ENCODE measurements at regions not wholly inside any gene's neighbourhood (a gene's known extent, or its start where the extent isn't known, plus 50 kb on each side); places are given as distances from the start of the nearest gene placed in this dataset.

GRCh38 chr14:45658917-45659299, 405.9 kb upstream of the MIS18BP1 start:
- DNase-seq (ENCODE audit: low read depth, low spot score) (no peak), FAIRE-seq (no peak)
- Histone ChIP-seq H3K4me3 (ENCODE audit: control insufficient read depth in 2 of 3, extremely low read depth in 1 of 3, insufficient read depth in 2 of 3, low read depth in 1 of 3, low read length in 3 of 3) (no peak overlapping the region), H3K9me3 (ENCODE audit: control insufficient read depth, low read depth, low read length) (no peaks in the 10 kb centered on the region), H3K4me1 (ENCODE audit: control insufficient read depth, extremely low read depth, insufficient read depth, low read length) (no peaks in the 10 kb centered on the region), H3K36me3 (ENCODE audit: control insufficient read depth in 2 of 2, extremely low read depth in 1 of 2, insufficient read depth in 2 of 2, low read length in 2 of 2) (no peaks in the 10 kb centered on the region), H4K20me1 (ENCODE audit: control insufficient read depth, extremely low read depth, insufficient read depth, low read length) (no peaks in the 10 kb centered on the region), H3K9ac (ENCODE audit: control insufficient read depth, extremely low read depth, insufficient read depth, low read length) (no peak overlapping the region), H3K27me3 (ENCODE audit: control insufficient read depth, extremely low read depth, insufficient read depth, low read length) (no peaks in the 10 kb centered on the region), H3K9me1 (ENCODE audit: control insufficient read depth, extremely low read depth, insufficient read depth, low read length) (no peaks in the 10 kb centered on the region), H2AFZ (ENCODE audit: control insufficient read depth, low read length) (no peak overlapping the region), H3K4me2 (ENCODE audit: control insufficient read depth, extremely low read depth, insufficient read depth, low read depth, low read length) (no peak overlapping the region), H3K27ac (ENCODE audit: control insufficient read depth, insufficient read depth, low read length) (no peak overlapping the region), H3K79me2 (ENCODE audit: control insufficient read depth, insufficient read depth, low read length) (no peaks in the 10 kb centered on the region)
- TF ChIP-seq, protein P1, sequence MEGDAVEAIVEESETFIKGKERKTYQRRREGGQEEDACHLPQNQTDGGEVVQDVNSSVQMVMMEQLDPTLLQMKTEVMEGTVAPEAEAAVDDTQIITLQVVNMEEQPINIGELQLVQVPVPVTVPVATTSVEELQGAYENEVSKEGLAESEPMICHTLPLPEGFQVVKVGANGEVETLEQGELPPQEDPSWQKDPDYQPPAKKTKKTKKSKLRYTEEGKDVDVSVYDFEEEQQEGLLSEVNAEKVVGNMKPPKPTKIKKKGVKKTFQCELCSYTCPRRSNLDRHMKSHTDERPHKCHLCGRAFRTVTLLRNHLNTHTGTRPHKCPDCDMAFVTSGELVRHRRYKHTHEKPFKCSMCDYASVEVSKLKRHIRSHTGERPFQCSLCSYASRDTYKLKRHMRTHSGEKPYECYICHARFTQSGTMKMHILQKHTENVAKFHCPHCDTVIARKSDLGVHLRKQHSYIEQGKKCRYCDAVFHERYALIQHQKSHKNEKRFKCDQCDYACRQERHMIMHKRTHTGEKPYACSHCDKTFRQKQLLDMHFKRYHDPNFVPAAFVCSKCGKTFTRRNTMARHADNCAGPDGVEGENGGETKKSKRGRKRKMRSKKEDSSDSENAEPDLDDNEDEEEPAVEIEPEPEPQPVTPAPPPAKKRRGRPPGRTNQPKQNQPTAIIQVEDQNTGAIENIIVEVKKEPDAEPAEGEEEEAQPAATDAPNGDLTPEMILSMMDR (optimal IDR thresholded peaks at IDR 0.05 in 1 of 3, IDR thresholded peaks at IDR 0.05 in 1 of 3, conservative IDR thresholded peaks at IDR 0.05 in 1 of 3; ENCODE audit: extremely low read depth in 1 of 3, insufficient read depth in 2 of 3, low read length in 3 of 3): no peak
- no peak for TF ChIP-seq EZH2 (IDR thresholded peaks at IDR 0.05; ENCODE audit: low read length)
- dilution Hi-C loops (cut with MboI; ENCODE audit: extremely low pct_ligation_motif_present, low sequenced_read_pairs): no loop called here

GRCh38 chr14:45658226-45658916, 405.4 kb upstream of the MIS18BP1 start:
- H3K9me1 ChIP-seq (ENCODE audit: control insufficient read depth, extremely low read depth, insufficient read depth, low read length): no peaks in the 10 kb centered on the region
- no peaks in the 10 kb centered on the region for H4K20me1 ChIP-seq (ENCODE audit: control insufficient read depth, extremely low read depth, insufficient read depth, low read length)
- DNase-seq (ENCODE audit: low read depth, low spot score) (no peak), FAIRE-seq (no peak)
- no peaks in the 10 kb centered on the region for H3K9me3 ChIP-seq (ENCODE audit: control insufficient read depth, low read depth, low read length)
- dilution Hi-C loops (cut with MboI; ENCODE audit: extremely low pct_ligation_motif_present, low sequenced_read_pairs): no loop called here
- no peaks in the 10 kb centered on the region for H3K36me3 ChIP-seq (ENCODE audit: control insufficient read depth in 2 of 2, extremely low read depth in 1 of 2, insufficient read depth in 2 of 2, low read length in 2 of 2)
- no peak overlapping the region for H3K4me3 ChIP-seq (ENCODE audit: control insufficient read depth in 2 of 3, extremely low read depth in 1 of 3, insufficient read depth in 2 of 3, low read depth in 1 of 3, low read length in 3 of 3)
- no peak overlapping the region for H3K4me2 ChIP-seq (ENCODE audit: control insufficient read depth, extremely low read depth, insufficient read depth, low read depth, low read length)
- no peak overlapping the region for H3K27ac ChIP-seq (ENCODE audit: control insufficient read depth, insufficient read depth, low read length)
- TF ChIP-seq, protein P1 (optimal IDR thresholded peaks at IDR 0.05 in 1 of 3, IDR thresholded peaks at IDR 0.05 in 1 of 3, conservative IDR thresholded peaks at IDR 0.05 in 1 of 3; ENCODE audit: extremely low read depth in 1 of 3, insufficient read depth in 2 of 3, low read length in 3 of 3): no peak
- TF ChIP-seq EZH2 (IDR thresholded peaks at IDR 0.05; ENCODE audit: low read length): no peak
- H2AFZ ChIP-seq (ENCODE audit: control insufficient read depth, low read length): no peak overlapping the region
- H3K27me3 ChIP-seq (ENCODE audit: control insufficient read depth, extremely low read depth, insufficient read depth, low read length): no peaks in the 10 kb centered on the region
- H3K4me1 ChIP-seq (ENCODE audit: control insufficient read depth, extremely low read depth, insufficient read depth, low read length): no peaks in the 10 kb centered on the region
- no peaks in the 10 kb centered on the region for H3K79me2 ChIP-seq (ENCODE audit: control insufficient read depth, insufficient read depth, low read length)
- H3K9ac ChIP-seq (ENCODE audit: control insufficient read depth, extremely low read depth, insufficient read depth, low read length): no peak overlapping the region
